GM12878 (cell line): ENCODE measurements at regions not wholly inside any gene's neighbourhood (a gene's known extent, or its start where the extent isn't known, plus 50 kb on each side); places are given as distances from the start of the nearest gene placed in this dataset.

Source experiments
- ATAC-seq: fragments of 200-7000 bp; cut with Tn5 transposase; 3 replicates; pipeline ENCODE4 v1.9.1; 2020; ENCODE audit warnings: mild to moderate bottlenecking, moderate library complexity
- BruUV-seq: library from RNA; stranded (reverse); fragments of 400-500 nt; replicated peaks from 2 replicates; lab custom pipeline; 2021; lab: Mats Ljungman, UMichigan
- CTCF ChIA-PET: fragments of 300-600 bp; sonication (Branson Sonifier 250); formaldehyde crosslinking; extraction: SDS; loops from one replicate; lab custom pipeline; 2021; ENCODE audit warnings: inconsistent platforms; lab: Yijun Ruan, JAX
- POLR2A ChIA-PET: fragments of 350-600 bp; formaldehyde crosslinking; extraction: SDS; loops from one replicate; lab custom pipeline; 2021; ENCODE audit warnings: inconsistent platforms; lab: Charles Lee
- RAD21 ChIA-PET: fragments of 300-600 bp; sonication (Branson Sonifier 250); formaldehyde crosslinking; loops from one replicate; lab custom pipeline; 2023; ENCODE audit warnings: antibody characterized with exemption; ENCODE audit not compliant: unreplicated experiment; lab: Charles Lee
- SMC1A ChIA-PET: fragments of 300-600 bp; sonication (Branson Sonifier 250); formaldehyde crosslinking; loops from one replicate; lab custom pipeline; 2023; ENCODE audit not compliant: unreplicated experiment, uncharacterized antibody; lab: Charles Lee
- DNase-seq: peaks from one replicate; pipeline ENCODE4 v3.0.0-alpha.2; 2011; ENCODE audit warnings: low read depth, low spot score
- FAIRE-seq: peaks from 3 replicates; lab custom pipeline; 2011; peaks lifted over from hg19 to GRCh38; lab: Jason Lieb, UNC
- H2AFZ ChIP-seq: 2 replicates; pipeline ENCODE4 v1.6.0; 2011; ENCODE audit warnings: low read depth, low read length, control low read depth; ENCODE audit not compliant: control insufficient read depth
- H3K27ac ChIP-seq: 2 replicates; pipeline ENCODE4 v1.5.1; 2011; ENCODE audit warnings: control low read depth; ENCODE audit not compliant: control insufficient read depth, insufficient read depth
- H3K27me3 ChIP-seq, 2 experiments: replicated peaks in 1 of 2; 2 replicates each; pipeline versions ENCODE4 v1.6.0 to v1.6.1; 2011; ENCODE audit warnings: low read length in 1 of 2; ENCODE audit not compliant: control insufficient read depth in 2 of 2, insufficient read depth in 2 of 2
- H3K36me3 ChIP-seq, 2 experiments: 2 replicates each; pipeline ENCODE4 v1.5.1; 2011; ENCODE audit warnings: low read length in 1 of 2; ENCODE audit not compliant: control insufficient read depth in 2 of 2, insufficient read depth in 2 of 2
- H3K4me1 ChIP-seq: 2 replicates; pipeline ENCODE4 v1.6.1; 2011; ENCODE audit warnings: mild to moderate bottlenecking, low read length, moderate library complexity, mixed read lengths; ENCODE audit not compliant: control insufficient read depth, insufficient read depth
- H3K4me2 ChIP-seq: 2 replicates; pipeline ENCODE4 v1.6.0; 2011; ENCODE audit warnings: control low read depth; ENCODE audit not compliant: control insufficient read depth, insufficient read depth
- H3K4me3 ChIP-seq: fragments of 200-600 bp; sonication (generic); 2 replicates; pipeline ENCODE4 v1.5.1; 2016
- H3K79me2 ChIP-seq: 2 replicates; pipeline ENCODE4 v1.6.0; 2011; ENCODE audit warnings: low read length; ENCODE audit not compliant: control insufficient read depth, insufficient read depth
- H3K9ac ChIP-seq: 2 replicates; pipeline ENCODE4 v1.8.0; 2011; ENCODE audit warnings: low read length, control low read depth, mixed read lengths; ENCODE audit not compliant: control insufficient read depth, insufficient read depth
- H3K9me3 ChIP-seq: replicated peaks from 3 replicates; pipeline ENCODE4 v1.5.1; 2011; ENCODE audit warnings: mild to moderate bottlenecking, low read length; ENCODE audit not compliant: control insufficient read depth, insufficient read depth
- H4K20me1 ChIP-seq: 2 replicates; pipeline ENCODE4 v1.6.0; 2011; ENCODE audit not compliant: control insufficient read depth, insufficient read depth
- FOXM1 ChIP-seq: IDR thresholded peaks from 2 replicates; pipeline ENCODE4 v1.6.1; 2012; ENCODE audit warnings: low read depth, mild to moderate bottlenecking, inconsistent platforms, low read length, moderate library complexity
- MTA2 ChIP-seq: fragments of 450-650 bp; IDR thresholded peaks from 2 replicates; pipeline ENCODE4 v1.6.1; 2016; ENCODE audit warnings: low read depth, mild to moderate bottlenecking, moderate library complexity
- NFYA ChIP-seq: IDR thresholded peaks from 2 replicates; pipeline ENCODE4 v1.6.1; 2011; ENCODE audit warnings: low read depth, mild to moderate bottlenecking, low read length, improper control_type of control experiment, borderline replicate concordance
- NR2C2 ChIP-seq: IDR thresholded peaks from 2 replicates; pipeline ENCODE4 v1.6.1; 2011; ENCODE audit warnings: borderline replicate concordance, low read depth; ENCODE audit not compliant: control insufficient read depth, insufficient read length
- PAX5 ChIP-seq: IDR thresholded peaks from 2 replicates; pipeline ENCODE4 v1.6.1; 2011; ENCODE audit warnings: low read depth, low read length, borderline replicate concordance
- PML ChIP-seq: IDR thresholded peaks from 2 replicates; pipeline ENCODE4 v1.6.1; 2012; ENCODE audit warnings: low read length, inconsistent platforms
- RAD21 ChIP-seq: IDR thresholded peaks from 2 replicates; pipeline ENCODE4 v1.6.1; 2011; ENCODE audit warnings: mild to moderate bottlenecking, low read depth, low read length, moderate library complexity; ENCODE audit not compliant: insufficient read depth
- RB1 ChIP-seq: fragments of 450-650 bp; formaldehyde crosslinking; IDR thresholded peaks from 2 replicates; pipeline ENCODE4 v1.6.1; 2017; ENCODE audit warnings: mild to moderate bottlenecking, borderline replicate concordance
- SMAD1 ChIP-seq: fragments of 450-650 bp; IDR thresholded peaks from 2 replicates; pipeline ENCODE4 v1.6.1; 2018; ENCODE audit warnings: mild to moderate bottlenecking, low read depth; ENCODE audit not compliant: partially characterized antibody
- SREBF1 ChIP-seq: IDR thresholded peaks from 2 replicates; pipeline ENCODE4 v1.6.1; 2012; ENCODE audit warnings: mild to moderate bottlenecking, low read length
- STAT1 ChIP-seq: fragments of 450-650 bp; conservative IDR thresholded peaks from 2 replicates; pipeline ENCODE4 v1.6.1; 2014; ENCODE audit warnings: antibody characterized with exemption, mild to moderate bottlenecking
- SUZ12 ChIP-seq: fragments of 200-600 bp; sonication (generic); IDR thresholded peaks from one replicate; pipeline ENCODE4 v1.6.1; 2018; ENCODE audit warnings: antibody characterized with exemption, mild to moderate bottlenecking; ENCODE audit not compliant: unreplicated experiment
- ZNF274 ChIP-seq: IDR thresholded peaks from one replicate; pipeline ENCODE4 v1.8.0; 2011; ENCODE audit not compliant: insufficient read length, insufficient read depth
- WGBS: methylation state at CpG from one replicate; pipeline ENCODE4 v1.1.6; 2016; ENCODE audit warnings: low lambda C conversion rate; ENCODE audit not compliant: insufficient replicate concordance, insufficient coverage; ENCODE audit errors: missing lambda C conversion rate; 5-methylcytosine and 5-hydroxymethylcytosine counted together
- in situ Hi-C: fragments of 300-500 bp; cut with MboI; formaldehyde crosslinking; loops from 9 replicates; pipeline ENCODE4 v1.14.3; 2018; ENCODE audit warnings: mixed read lengths
- intact Hi-C: fragments of 100-400 bp; cut with micrococcal nuclease; formaldehyde crosslinking; loops from one replicate; pipeline ENCODE4 v1.14.2; 2022; ENCODE audit not compliant: unreplicated experiment
- TF ChIP-seq, protein P1 (sequence below): IDR thresholded peaks from 2 replicates; pipeline ENCODE4 v1.6.1; 2011; ENCODE audit warnings: borderline replicate concordance, low read depth, mild to moderate bottlenecking, moderate library complexity, low read length; ENCODE audit not compliant: insufficient read depth, poor library complexity, severe bottlenecking
- TF ChIP-seq, protein P2 (sequence below): fragments of 150-350 bp; IDR thresholded peaks from 2 replicates; pipeline ENCODE4 v1.6.1; 2014; ENCODE audit warnings: mild to moderate bottlenecking, low read depth, low read length
- TF ChIP-seq, protein P3 (sequence below): IDR thresholded peaks from 2 replicates; pipeline ENCODE4 v1.6.1; 2012; ENCODE audit warnings: low read depth, low read length, improper control_type of control experiment
- TF ChIP-seq, protein P4 (sequence below): fragments of 450-650 bp; IDR thresholded peaks from 2 replicates; pipeline ENCODE4 v1.6.1; 2017; ENCODE audit warnings: borderline replicate concordance

DNA sequence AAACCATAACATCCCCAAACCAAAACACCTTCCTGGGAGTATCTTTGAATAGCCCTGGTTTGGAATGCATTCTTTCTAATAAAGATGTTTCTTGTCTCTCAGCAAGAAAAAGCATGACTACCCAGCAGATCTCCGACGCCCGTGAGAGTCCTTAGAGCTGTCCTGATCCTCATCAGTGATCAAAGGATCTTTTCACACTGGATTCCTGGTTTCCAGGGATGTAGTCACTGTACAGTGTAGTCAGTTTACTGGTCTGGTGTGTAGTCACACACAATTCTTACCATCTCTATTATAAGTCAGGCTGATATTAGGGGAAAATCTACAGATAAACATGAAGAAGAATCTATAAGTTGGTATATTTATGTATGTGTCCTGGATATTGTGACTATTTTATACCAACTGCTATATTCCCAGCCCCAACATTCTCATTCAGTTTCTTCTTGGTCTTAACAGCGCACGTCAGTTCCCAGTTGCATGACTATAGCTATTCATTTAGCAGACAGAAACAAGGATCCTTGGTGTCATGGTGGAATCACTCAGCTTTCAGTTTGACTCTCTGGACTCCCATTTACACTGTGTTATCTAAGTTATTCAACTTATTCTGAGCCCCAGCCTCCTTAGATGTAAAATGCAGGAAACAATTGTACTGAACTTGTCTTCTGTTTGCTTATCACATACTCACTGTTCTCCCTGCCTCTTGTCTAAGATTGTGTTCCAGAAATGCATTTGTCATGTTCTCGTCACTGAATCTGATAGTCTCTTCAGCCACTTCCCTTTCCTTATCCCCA, 68.3 kb downstream of the SLIT2 start:
- FAIRE-seq (no peak), ATAC-seq (no peak), DNase-seq (no peak)
- Histone ChIP-seq H3K4me1 (no peaks in the 10 kb centered on the region), H3K9me3 (no peaks in the 10 kb centered on the region), H3K4me2 (no peak overlapping the region), H4K20me1 (no peaks in the 10 kb centered on the region), H3K9ac (no peak overlapping the region), H3K4me3 (no peak overlapping the region), H3K27me3 (no peaks in the 10 kb centered on the region), H3K79me2 (no peaks in the 10 kb centered on the region), H3K27ac (no peak overlapping the region), H3K36me3 (no peaks in the 10 kb centered on the region), H2AFZ (no peak overlapping the region)
- RAD21 ChIA-PET: no interaction called here
- intact Hi-C loops (no loop called here), in situ Hi-C loops (no loop called here)
- TF ChIP-seq SUZ12: no peak
- TF ChIP-seq, protein P1, sequence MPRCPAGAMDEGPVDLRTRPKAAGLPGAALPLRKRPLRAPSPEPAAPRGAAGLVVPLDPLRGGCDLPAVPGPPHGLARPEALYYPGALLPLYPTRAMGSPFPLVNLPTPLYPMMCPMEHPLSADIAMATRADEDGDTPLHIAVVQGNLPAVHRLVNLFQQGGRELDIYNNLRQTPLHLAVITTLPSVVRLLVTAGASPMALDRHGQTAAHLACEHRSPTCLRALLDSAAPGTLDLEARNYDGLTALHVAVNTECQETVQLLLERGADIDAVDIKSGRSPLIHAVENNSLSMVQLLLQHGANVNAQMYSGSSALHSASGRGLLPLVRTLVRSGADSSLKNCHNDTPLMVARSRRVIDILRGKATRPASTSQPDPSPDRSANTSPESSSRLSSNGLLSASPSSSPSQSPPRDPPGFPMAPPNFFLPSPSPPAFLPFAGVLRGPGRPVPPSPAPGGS: no peak
- TF ChIP-seq NFYA: no peak
- TF ChIP-seq SMAD1: no peak
- no peak for TF ChIP-seq RAD21
- TF ChIP-seq PAX5: no peak
- TF ChIP-seq STAT1: no peak
- TF ChIP-seq, protein P2, sequence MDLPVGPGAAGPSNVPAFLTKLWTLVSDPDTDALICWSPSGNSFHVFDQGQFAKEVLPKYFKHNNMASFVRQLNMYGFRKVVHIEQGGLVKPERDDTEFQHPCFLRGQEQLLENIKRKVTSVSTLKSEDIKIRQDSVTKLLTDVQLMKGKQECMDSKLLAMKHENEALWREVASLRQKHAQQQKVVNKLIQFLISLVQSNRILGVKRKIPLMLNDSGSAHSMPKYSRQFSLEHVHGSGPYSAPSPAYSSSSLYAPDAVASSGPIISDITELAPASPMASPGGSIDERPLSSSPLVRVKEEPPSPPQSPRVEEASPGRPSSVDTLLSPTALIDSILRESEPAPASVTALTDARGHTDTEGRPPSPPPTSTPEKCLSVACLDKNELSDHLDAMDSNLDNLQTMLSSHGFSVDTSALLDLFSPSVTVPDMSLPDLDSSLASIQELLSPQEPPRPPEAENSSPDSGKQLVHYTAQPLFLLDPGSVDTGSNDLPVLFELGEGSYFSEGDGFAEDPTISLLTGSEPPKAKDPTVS: no peak
- no peak for TF ChIP-seq PML
- TF ChIP-seq, protein P3, sequence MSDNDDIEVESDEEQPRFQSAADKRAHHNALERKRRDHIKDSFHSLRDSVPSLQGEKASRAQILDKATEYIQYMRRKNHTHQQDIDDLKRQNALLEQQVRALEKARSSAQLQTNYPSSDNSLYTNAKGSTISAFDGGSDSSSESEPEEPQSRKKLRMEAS: no peak
- TF ChIP-seq, protein P4, sequence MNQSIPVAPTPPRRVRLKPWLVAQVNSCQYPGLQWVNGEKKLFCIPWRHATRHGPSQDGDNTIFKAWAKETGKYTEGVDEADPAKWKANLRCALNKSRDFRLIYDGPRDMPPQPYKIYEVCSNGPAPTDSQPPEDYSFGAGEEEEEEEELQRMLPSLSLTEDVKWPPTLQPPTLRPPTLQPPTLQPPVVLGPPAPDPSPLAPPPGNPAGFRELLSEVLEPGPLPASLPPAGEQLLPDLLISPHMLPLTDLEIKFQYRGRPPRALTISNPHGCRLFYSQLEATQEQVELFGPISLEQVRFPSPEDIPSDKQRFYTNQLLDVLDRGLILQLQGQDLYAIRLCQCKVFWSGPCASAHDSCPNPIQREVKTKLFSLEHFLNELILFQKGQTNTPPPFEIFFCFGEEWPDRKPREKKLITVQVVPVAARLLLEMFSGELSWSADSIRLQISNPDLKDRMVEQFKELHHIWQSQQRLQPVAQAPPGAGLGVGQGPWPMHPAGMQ: no peak
- TF ChIP-seq SREBF1: no peak
- no peak for TF ChIP-seq FOXM1
- TF ChIP-seq RB1: no peak
- no peak for TF ChIP-seq NR2C2
- no peak for TF ChIP-seq ZNF274
- TF ChIP-seq MTA2: no peak
- CTCF ChIA-PET: no interaction called here
- WGBS: 81% methylated on average over 6 of the region's 6 CpGs
- POLR2A ChIA-PET: no interaction called here
- BruUV-seq: no TSS peak
- SMC1A ChIA-PET: no interaction called here
